ENCODE measurements at regions not wholly inside any gene's neighbourhood (a gene's known extent, or its start where the extent isn't known, plus 50 kb on each side); places are given as distances from the start of the nearest gene placed in this dataset.

GRCh38 chr6:6785163-6785521 lies 196.6 kb downstream of the LY86 start:
- TF ChIP-seq CTCF (IDR thresholded peaks at IDR 0.05; ENCODE audit: low read length) = no peak
- no peak for TF ChIP-seq EZH2 (IDR thresholded peaks at IDR 0.05; ENCODE audit: borderline replicate concordance, low read length)
